ACC112 (cell line): ENCODE measurements at regions not wholly inside any gene's neighbourhood (a gene's known extent, or its start where the extent isn't known, plus 50 kb on each side); places are given as distances from the start of the nearest gene placed in this dataset.
"Not testable (repeated sequence)": the region's sequence is repeated elsewhere in the genome, so short reads cannot be mapped to it uniquely, and the experiment has no call there.

Source experiments
- H2AFZ ChIP-seq: fragments of 200-600 bp; sonication (generic); one replicate; pipeline ENCODE4 v1.6.0; 2017; ENCODE audit warnings: antibody characterized with exemption, low read length; ENCODE audit not compliant: unreplicated experiment
- H3K27ac ChIP-seq: fragments of 200-600 bp; sonication (generic); 2 replicates; pipeline ENCODE4 v1.5.1; 2014; ENCODE audit warnings: low read depth, mild to moderate bottlenecking, antibody characterized with exemption, low read length, moderate library complexity
- H3K27me3 ChIP-seq: fragments of 200-600 bp; sonication (generic); 2 replicates; pipeline ENCODE4 v1.6.1; 2014; ENCODE audit warnings: mild to moderate bottlenecking, antibody characterized with exemption, low read length, moderate library complexity, mixed read lengths; ENCODE audit not compliant: insufficient read depth
- H3K36me3 ChIP-seq: fragments of 200-600 bp; sonication (generic); 2 replicates; pipeline ENCODE4 v1.6.1; 2016; ENCODE audit warnings: mild to moderate bottlenecking, antibody characterized with exemption, low read length, moderate library complexity, mixed read lengths; ENCODE audit not compliant: insufficient read depth
- H3K4me1 ChIP-seq: fragments of 200-600 bp; sonication (generic); one replicate; pipeline ENCODE4 v1.6.1; 2016; ENCODE audit warnings: low read length, mixed read lengths; ENCODE audit not compliant: insufficient read depth, unreplicated experiment, control insufficient read depth
- H3K4me3 ChIP-seq: fragments of 200-600 bp; sonication (generic); 2 replicates; pipeline ENCODE4 v1.5.1; 2014; ENCODE audit warnings: mild to moderate bottlenecking, low read depth, low read length
- H3K79me2 ChIP-seq: fragments of 200-600 bp; sonication (generic); one replicate; pipeline ENCODE4 v1.6.0; 2016; ENCODE audit warnings: low read length; ENCODE audit not compliant: control insufficient read depth, unreplicated experiment, insufficient read depth

- H3K79me2 ChIP-seq: no peaks in the 10 kb centered on the region
- no peaks in the 10 kb centered on the region for H3K4me1 ChIP-seq
- H3K27me3 ChIP-seq: no peaks in the 10 kb centered on the region
- H2AFZ ChIP-seq: no peak overlapping the region
- no peak overlapping the region for H3K27ac ChIP-seq
- H3K4me3 ChIP-seq: no peak overlapping the region
- H3K36me3 ChIP-seq: no peaks in the 10 kb centered on the region
Observed at GRCh38 chr11:23320131-23320530, 459.9 kb upstream of the CCDC179 start.

GRCh38 chr11:23335586-23335985 lies 475.3 kb upstream of the CCDC179 start:
- H3K79me2 ChIP-seq, H3K36me3 ChIP-seq, H3K4me1 ChIP-seq, H3K27me3 ChIP-seq, H3K27ac ChIP-seq, H3K4me3 ChIP-seq, H2AFZ ChIP-seq: not testable (repeated sequence)

GRCh38 chr11:23336961-23337360 lies 476.7 kb upstream of the CCDC179 start:
- Histone ChIP-seq H2AFZ (no peak overlapping the region), H3K79me2 (no peaks in the 10 kb centered on the region), H3K27ac (no peak overlapping the region), H3K36me3 (no peaks in the 10 kb centered on the region), H3K4me3 (no peak overlapping the region), H3K27me3 (no peaks in the 10 kb centered on the region), H3K4me1 (no peaks in the 10 kb centered on the region)

- H3K27me3 ChIP-seq: no peaks in the 10 kb centered on the region
- H3K36me3 ChIP-seq: no peaks in the 10 kb centered on the region
- no peak overlapping the region for H3K27ac ChIP-seq
- no peak overlapping the region for H3K4me3 ChIP-seq
- no peak overlapping the region for H2AFZ ChIP-seq
- no peaks in the 10 kb centered on the region for H3K79me2 ChIP-seq
- peaks cover under 1% of the 10 kb centered on the region for H3K4me1 ChIP-seq
Observed at GRCh38 chr11:23353611-23354010, 493.3 kb upstream of the CCDC179 start.

- Histone ChIP-seq H3K27me3 (no peaks in the 10 kb centered on the region), H3K79me2 (no peaks in the 10 kb centered on the region), H2AFZ (no peak overlapping the region), H3K4me1 (peaks cover 5% of the 10 kb centered on the region), H3K27ac (no peak overlapping the region), H3K36me3 (no peaks in the 10 kb centered on the region), H3K4me3 (no peak overlapping the region)
Observed at GRCh38 chr11:23359297-23359696, 499.0 kb upstream of the CCDC179 start.

- Histone ChIP-seq H3K36me3 (no peaks in the 10 kb centered on the region), H2AFZ (no peak overlapping the region), H3K79me2 (no peaks in the 10 kb centered on the region), H3K27ac (no peak overlapping the region), H3K4me1 (peaks cover under 1% of the 10 kb centered on the region), H3K4me3 (no peak overlapping the region), H3K27me3 (no peaks in the 10 kb centered on the region)
Observed at GRCh38 chr11:23364076-23364475, 503.8 kb upstream of the CCDC179 start.

- Histone ChIP-seq H3K36me3 (no peaks in the 10 kb centered on the region), H3K4me3 (no peak overlapping the region), H2AFZ (no peak overlapping the region), H3K4me1 (no peaks in the 10 kb centered on the region), H3K27me3 (no peaks in the 10 kb centered on the region; the same call in 1 of the 2 replicates), H3K79me2 (no peaks in the 10 kb centered on the region), H3K27ac (no peak overlapping the region)
Observed at GRCh38 chr11:23370580-23371275, 510.5 kb upstream of the CCDC179 start.

GRCh38 chr11:23377909-23378308 lies 517.6 kb upstream of the CCDC179 start:
- H3K27ac ChIP-seq: no peak overlapping the region
- no peak overlapping the region for H2AFZ ChIP-seq
- no peaks in the 10 kb centered on the region for H3K36me3 ChIP-seq
- H3K79me2 ChIP-seq: no peaks in the 10 kb centered on the region
- H3K4me1 ChIP-seq: no peaks in the 10 kb centered on the region
- no peak overlapping the region for H3K4me3 ChIP-seq
- peaks cover 4% of the 10 kb centered on the region; the same call in 1 of the 2 replicates for H3K27me3 ChIP-seq

- H3K79me2 ChIP-seq: no peaks in the 10 kb centered on the region
- H3K36me3 ChIP-seq: no peaks in the 10 kb centered on the region
- no peak overlapping the region for H3K4me3 ChIP-seq
- H3K27me3 ChIP-seq: no peaks in the 10 kb centered on the region
- no peaks in the 10 kb centered on the region for H3K4me1 ChIP-seq
- no peak overlapping the region for H3K27ac ChIP-seq
- no peak overlapping the region for H2AFZ ChIP-seq
Observed at GRCh38 chr11:23391031-23391430, 530.8 kb upstream of the CCDC179 start.

- Histone ChIP-seq H3K27ac (no peak overlapping the region), H3K36me3 (no peaks in the 10 kb centered on the region), H3K27me3 (no peaks in the 10 kb centered on the region), H3K79me2 (no peaks in the 10 kb centered on the region), H3K4me1 (no peaks in the 10 kb centered on the region), H2AFZ (no peak overlapping the region), H3K4me3 (no peak overlapping the region)
Observed at GRCh38 chr11:23398052-23398451, 537.8 kb upstream of the CCDC179 start.

GRCh38 chr11:23399995-23400394 lies 539.7 kb upstream of the CCDC179 start:
- no peak overlapping the region for H3K4me3 ChIP-seq
- no peak overlapping the region for H3K27ac ChIP-seq
- no peaks in the 10 kb centered on the region for H3K4me1 ChIP-seq
- H3K27me3 ChIP-seq: no peaks in the 10 kb centered on the region
- H2AFZ ChIP-seq: no peak overlapping the region
- H3K79me2 ChIP-seq: no peaks in the 10 kb centered on the region
- no peaks in the 10 kb centered on the region for H3K36me3 ChIP-seq
